Progenitor cell of endocrine pancreas (in vitro differentiated cells): ENCODE measurements at regions not wholly inside any gene's neighbourhood (a gene's known extent, or its start where the extent isn't known, plus 50 kb on each side); places are given as distances from the start of the nearest gene placed in this dataset.

Experiments
- DNase-seq: peaks from one replicate; pipeline ENCODE4 v3.0.0; 2021; ENCODE audit warnings: low spot score; ENCODE audit not compliant: unreplicated experiment
- H3K27ac Mint-ChIP-seq: 2 replicates; pipeline ENCODE4 v1.8.0; 2021; ENCODE audit warnings: mild to moderate bottlenecking, moderate library complexity, mixed read lengths
- H3K27me3 Mint-ChIP-seq: 2 replicates; pipeline ENCODE4 v1.8.0; 2021; ENCODE audit warnings: mixed read lengths
- H3K36me3 Mint-ChIP-seq: 2 replicates; pipeline ENCODE4 v1.8.0; 2022; ENCODE audit warnings: mixed read lengths; ENCODE audit not compliant: insufficient read depth
- H3K4me1 Mint-ChIP-seq: 2 replicates; pipeline ENCODE4 v1.8.0; 2021; ENCODE audit warnings: low read depth, mixed read lengths
- H3K4me3 Mint-ChIP-seq: 2 replicates; pipeline ENCODE4 v1.8.0; 2021; ENCODE audit warnings: low read depth, mild to moderate bottlenecking, moderate library complexity, mixed read lengths
- H3K9me3 Mint-ChIP-seq: 2 replicates; pipeline ENCODE4 v1.8.0; 2021; ENCODE audit warnings: low read depth, mixed read lengths
- CTCF ChIP-seq: fragments of 200-600 bp; sonication (generic); IDR thresholded peaks from one replicate; pipeline ENCODE4 v1.5.0; 2021; ENCODE audit warnings: antibody characterized with exemption, mild to moderate bottlenecking; ENCODE audit not compliant: unreplicated experiment

- Mint-ChIP-seq H3K9me3 (no peaks in the 10 kb centered on the region), H3K27ac (no peak overlapping the region), H3K36me3 (no peaks in the 10 kb centered on the region), H3K4me3 (no peak overlapping the region), H3K4me1 (peaks cover 2% of the 10 kb centered on the region), H3K27me3 (peaks cover 17% of the 10 kb centered on the region)
- TF ChIP-seq CTCF, result no peak
- no peak for DNase-seq
Observed at GRCh38 chr13:44298314-44298713, 75.3 kb upstream of the SERP2 start.

- H3K4me1 Mint-ChIP-seq, result peaks cover 4% of the 10 kb centered on the region
- no peaks in the 10 kb centered on the region for H3K36me3 Mint-ChIP-seq
- H3K27ac Mint-ChIP-seq, result no peak overlapping the region
- no peak for DNase-seq
- H3K9me3 Mint-ChIP-seq, result no peaks in the 10 kb centered on the region
- TF ChIP-seq CTCF, result no peak
- H3K27me3 Mint-ChIP-seq, result peaks cover 17% of the 10 kb centered on the region
- no peak overlapping the region for H3K4me3 Mint-ChIP-seq
Observed at GRCh38 chr13:44299152-44299943, 74.3 kb upstream of the SERP2 start.

GRCh38 chr13:44300895-44301638, 72.6 kb upstream of the SERP2 start:
- H3K27ac Mint-ChIP-seq, result no peak overlapping the region
- peaks cover 13% of the 10 kb centered on the region for H3K4me1 Mint-ChIP-seq
- TF ChIP-seq CTCF, result no peak
- no peaks in the 10 kb centered on the region for H3K9me3 Mint-ChIP-seq
- no peak for DNase-seq
- no peaks in the 10 kb centered on the region for H3K36me3 Mint-ChIP-seq
- no peak overlapping the region for H3K4me3 Mint-ChIP-seq
- peaks cover 13% of the 10 kb centered on the region for H3K27me3 Mint-ChIP-seq

- no peaks in the 10 kb centered on the region for H3K9me3 Mint-ChIP-seq
- peaks cover 18% of the 10 kb centered on the region for H3K4me1 Mint-ChIP-seq
- peaks cover 13% of the 10 kb centered on the region for H3K27me3 Mint-ChIP-seq
- H3K4me3 Mint-ChIP-seq, result no peak overlapping the region
- H3K27ac Mint-ChIP-seq, result no peak overlapping the region
- no peak for DNase-seq
- no peak for TF ChIP-seq CTCF
- H3K36me3 Mint-ChIP-seq, result no peaks in the 10 kb centered on the region
Observed at GRCh38 chr13:44301639-44302015, 72.0 kb upstream of the SERP2 start.

- Mint-ChIP-seq H3K4me3 (no peak overlapping the region), H3K9me3 (no peaks in the 10 kb centered on the region), H3K27me3 (peaks cover 7% of the 10 kb centered on the region), H3K27ac (no peak overlapping the region), H3K36me3 (no peaks in the 10 kb centered on the region), H3K4me1 (peaks cover 24% of the 10 kb centered on the region)
- no peak for TF ChIP-seq CTCF
- no peak for DNase-seq
Observed at GRCh38 chr13:44302233-44302632, 71.4 kb upstream of the SERP2 start.
